Transverse colon (tissue), 4 donors: ENCODE measurements at regions not wholly inside any gene's neighbourhood (a gene's known extent, or its start where the extent isn't known, plus 50 kb on each side); places are given as distances from the start of the nearest gene placed in this dataset.

Source experiments
- DNase-seq: peaks from one replicate; pipeline ENCODE4 v3.0.0-alpha.2; 2019
- H3K27ac ChIP-seq, 4 donors: fragments of 200-600 bp; sonication (generic); 2 replicates each; pipeline ENCODE4 v1.5.1; 2016 to 2018; ENCODE audit warnings: inconsistent platforms in 4 of 4
- H3K27me3 ChIP-seq: fragments of 200-600 bp; sonication (generic); 2 replicates; pipeline ENCODE4 v1.5.1; 2017; ENCODE audit warnings: inconsistent platforms
- H3K36me3 ChIP-seq, 4 donors: fragments of 200-600 bp; sonication (generic); 2 replicates each; pipeline ENCODE4 v1.5.1; 2017 to 2019; ENCODE audit warnings: inconsistent platforms in 4 of 4
- H3K4me1 ChIP-seq, 4 donors: fragments of 200-600 bp; sonication (generic); 2 replicates each; pipeline ENCODE4 v1.5.1; 2017 to 2020; ENCODE audit warnings: inconsistent platforms in 4 of 4
- H3K4me3 ChIP-seq, 4 donors: fragments of 200-600 bp; sonication (generic); 1 replicate in 1 of 4; 2 replicates in 3 of 4; pipeline versions ENCODE4 v1.5.1 to v1.6.1; 2017 to 2019; ENCODE audit warnings: inconsistent platforms in 4 of 4
- H3K9me3 ChIP-seq, 2 donors: fragments of 200-600 bp; sonication (generic); 2 replicates each; pipeline ENCODE4 v1.5.1; 2017 to 2019; ENCODE audit warnings: inconsistent platforms in 2 of 2
- CTCF ChIP-seq, 5 experiments: fragments of 200-600 bp in 3 of 5; fragments of 450-650 bp in 2 of 5; sonication (generic) in 3 of 5; IDR thresholded peaks; 1 replicate in 2 of 5; 2 replicates in 3 of 5; pipeline ENCODE4 v1.5.1; 2016 to 2017; ENCODE audit warnings: antibody characterized with exemption in 5 of 5, inconsistent platforms in 3 of 5, mild to moderate bottlenecking in 2 of 5, moderate library complexity in 1 of 5
- EP300 ChIP-seq: sonication (generic); formaldehyde crosslinking; IDR thresholded peaks from one replicate; pipeline ENCODE4 v1.6.1; 2017; ENCODE audit warnings: antibody characterized with exemption, low read depth
- POLR2A ChIP-seq: fragments of 450-650 bp; IDR thresholded peaks from one replicate; pipeline ENCODE4 v1.6.1; 2016; ENCODE audit warnings: antibody characterized with exemption, mild to moderate bottlenecking, moderate library complexity
- POLR2AphosphoS5 ChIP-seq, 3 donors: sonication (generic); formaldehyde crosslinking; IDR thresholded peaks; one replicate each; pipeline ENCODE4 v1.6.1; 2016; ENCODE audit warnings: antibody characterized with exemption in 3 of 3
- WGBS, 2 donors: methylation state at CpG; one replicate each; pipeline ENCODE4 v1.1.5; 2018; ENCODE audit warnings: low coverage in 1 of 2; 5-methylcytosine and 5-hydroxymethylcytosine counted together
- in situ Hi-C, 4 donors: fragments of 200-750 bp; cut with MboI; loops; one replicate each; pipeline versions ENCODE4 v1.15.0 to v1.15.1; 2017; ENCODE audit warnings: low sequenced_read_pairs in 3 of 4, low pct_ligation_motif_present in 1 of 4, low pct_unique_long_range_greater_than_20kb in 1 of 4
- intact Hi-C: fragments of 100-400 bp; cut with DNase I; formaldehyde crosslinking; loops from one replicate; pipeline ENCODE4 v1.15.1; 2023; ENCODE audit warnings: low total_unique reads

GRCh38 chr13:82878536-82878935 is 1003.7 kb downstream of the SLITRK1 start:
- no peak for DNase-seq
- in situ Hi-C loops = no loop called here
- H3K9me3 ChIP-seq = no peaks in the 10 kb centered on the region
- no peaks in the 10 kb centered on the region for H3K36me3 ChIP-seq
- TF ChIP-seq CTCF (IDR thresholded peaks at IDR 0.05) (no peak), POLR2AphosphoS5 (IDR thresholded peaks at IDR 0.05) (no peak), EP300 (no peak), POLR2A (no peak)
- H3K27ac ChIP-seq = no peak overlapping the region
- no peaks in the 10 kb centered on the region for H3K27me3 ChIP-seq
- intact Hi-C loops = no loop called here
- H3K4me3 ChIP-seq = no peak overlapping the region
- H3K4me1 ChIP-seq = no peaks in the 10 kb centered on the region

GRCh38 chr13:82867284-82867683 is 1015.0 kb downstream of the SLITRK1 start:
- DNase-seq = no peak
- Histone ChIP-seq H3K4me1 (no peaks in the 10 kb centered on the region), H3K27ac (no peak overlapping the region), H3K9me3 (no peaks in the 10 kb centered on the region), H3K36me3 (no peaks in the 10 kb centered on the region), H3K27me3 (no peaks in the 10 kb centered on the region), H3K4me3 (no peak overlapping the region)
- intact Hi-C loops = no loop called here
- in situ Hi-C loops = no loop called here
- WGBS, 2 donors = 48 to 78% methylated on average over 2 of the region's 2 CpGs
- TF ChIP-seq CTCF (IDR thresholded peaks at IDR 0.05) (no peak), POLR2A (no peak), EP300 (no peak), POLR2AphosphoS5 (IDR thresholded peaks at IDR 0.05) (no peak)

- TF ChIP-seq POLR2A (no peak), EP300 (no peak), CTCF (IDR thresholded peaks at IDR 0.05) (no peak), POLR2AphosphoS5 (IDR thresholded peaks at IDR 0.05) (no peak)
- H3K36me3 ChIP-seq = no peaks in the 10 kb centered on the region
- no peaks in the 10 kb centered on the region for H3K27me3 ChIP-seq
- no peak overlapping the region for H3K27ac ChIP-seq
- DNase-seq = no peak
- H3K4me3 ChIP-seq = no peak overlapping the region
- no peaks in the 10 kb centered on the region for H3K9me3 ChIP-seq
- H3K4me1 ChIP-seq = no peaks in the 10 kb centered on the region
- in situ Hi-C loops (no loop called here), intact Hi-C loops (no loop called here)
These were observed 1031.6 kb downstream of the SLITRK1 start for GRCh38 chr13:82850644-82851043.

GRCh38 chr13:82848766-82849165 is 1033.5 kb downstream of the SLITRK1 start:
- 80 to 81% methylated on average over 1 of the region's 1 CpG for WGBS, 2 donors
- DNase-seq = no peak
- H3K4me1 ChIP-seq = no peaks in the 10 kb centered on the region
- in situ Hi-C loops = no loop called here
- no peaks in the 10 kb centered on the region for H3K27me3 ChIP-seq
- H3K9me3 ChIP-seq = peaks cover 0 to 3% of the 10 kb centered on the region in 2 donors
- intact Hi-C loops = no loop called here
- H3K4me3 ChIP-seq = no peak overlapping the region
- TF ChIP-seq EP300 (no peak), POLR2A (no peak), CTCF (IDR thresholded peaks at IDR 0.05) (no peak), POLR2AphosphoS5 (IDR thresholded peaks at IDR 0.05) (no peak)
- H3K27ac ChIP-seq = no peak overlapping the region
- no peaks in the 10 kb centered on the region for H3K36me3 ChIP-seq
